ENCODE measurements at regions not wholly inside any gene's neighbourhood (a gene's known extent, or its start where the extent isn't known, plus 50 kb on each side); places are given as distances from the start of the nearest gene placed in this dataset.

DNA sequence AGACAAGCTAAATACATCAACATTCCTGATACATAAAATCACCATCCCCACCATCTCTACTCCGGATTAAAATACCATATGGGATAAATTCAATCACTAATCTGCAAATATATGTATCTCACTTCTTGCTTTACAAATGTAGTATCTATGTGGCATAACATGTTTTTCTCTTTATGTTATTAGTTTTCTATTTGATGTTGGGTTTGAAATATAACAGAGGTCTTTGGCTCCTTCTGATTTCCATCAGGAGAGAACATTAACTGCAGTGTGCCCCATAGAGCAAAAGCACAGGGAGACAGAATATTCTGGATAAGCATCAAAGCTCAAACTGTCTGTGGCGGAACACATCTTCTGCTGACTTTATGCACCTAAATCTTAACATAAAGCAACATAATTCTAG, 547.2 kb upstream of the CDH8 start:
- no peak for DNase-seq

DNA sequence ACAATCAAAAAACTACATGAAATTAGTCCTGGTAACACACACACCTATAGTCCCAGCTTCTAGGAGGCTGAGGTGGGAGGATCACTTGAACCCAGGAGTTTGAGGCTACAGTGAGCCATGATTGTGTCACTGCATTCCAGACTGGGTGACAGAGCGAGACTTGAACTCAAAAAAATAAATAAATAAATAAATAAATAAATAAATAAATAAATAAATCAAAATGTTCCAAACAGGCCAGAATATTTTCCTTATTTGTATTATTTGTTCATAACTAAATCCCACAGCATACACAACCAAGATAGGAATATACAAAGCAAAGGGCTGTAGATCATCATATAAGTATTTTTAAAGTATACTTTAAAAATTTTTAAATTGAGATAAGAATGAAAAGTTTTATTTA, 537.2 kb upstream of the CDH8 start:
- no peak for DNase-seq

DNA sequence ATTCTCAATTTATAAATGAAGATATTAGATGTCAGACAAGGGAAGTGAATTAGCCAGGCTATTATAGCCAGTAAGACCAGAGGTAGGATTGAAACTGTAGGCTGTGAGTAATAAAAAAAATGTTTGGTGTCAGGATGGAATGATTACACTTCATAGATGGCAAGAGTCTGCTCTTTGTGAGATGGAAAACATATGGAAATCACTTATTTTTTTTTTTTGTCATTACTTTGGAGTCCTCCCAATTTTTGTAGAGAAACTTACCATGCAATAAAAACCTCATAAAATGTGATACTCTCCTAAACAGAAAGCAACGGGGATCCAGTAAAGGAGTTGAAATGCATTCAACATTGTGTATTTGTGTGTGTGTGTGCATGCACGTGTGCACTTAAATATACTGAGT, 532.7 kb upstream of the CDH8 start:
- DNase-seq, result no peak

DNA sequence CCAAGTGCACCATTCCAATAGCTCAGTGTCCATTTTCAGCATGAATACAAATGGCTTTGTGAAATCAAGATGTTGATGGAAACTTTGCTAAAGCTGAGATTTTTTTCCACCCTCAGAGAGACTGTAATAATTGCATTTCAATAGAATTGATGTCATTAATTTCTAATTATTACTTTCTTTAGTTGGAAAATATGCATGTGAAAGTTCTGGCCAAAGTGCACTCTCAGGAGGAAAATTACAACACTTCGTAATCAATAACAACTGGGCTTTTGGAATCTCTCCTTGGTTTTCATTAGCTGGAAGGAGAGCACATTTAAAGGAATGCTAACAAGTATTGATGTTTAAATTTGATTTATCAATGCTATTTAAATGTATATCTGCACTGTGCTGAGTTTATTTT, 529.5 kb upstream of the CDH8 start:
- no peak for DNase-seq

DNA sequence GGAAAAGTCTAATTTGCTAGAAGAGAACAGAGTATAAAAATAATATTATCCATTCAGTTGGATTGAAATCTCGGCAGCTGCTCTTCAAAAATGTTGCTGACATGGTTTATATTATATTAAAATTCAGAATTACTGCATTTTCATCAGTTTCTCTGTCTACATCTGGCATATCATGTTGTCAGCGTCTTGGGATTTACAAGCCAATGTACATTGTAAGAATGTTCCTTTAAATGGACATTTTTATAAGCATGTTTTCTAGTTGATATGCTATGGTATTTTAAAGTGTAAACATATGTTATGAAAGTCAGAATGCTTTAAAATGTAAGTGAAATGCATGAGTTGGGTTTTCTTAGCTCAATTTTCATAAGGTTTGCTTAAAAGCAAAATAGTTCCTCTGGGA, 528.1 kb upstream of the CDH8 start:
- DNase-seq, result no peak

DNA sequence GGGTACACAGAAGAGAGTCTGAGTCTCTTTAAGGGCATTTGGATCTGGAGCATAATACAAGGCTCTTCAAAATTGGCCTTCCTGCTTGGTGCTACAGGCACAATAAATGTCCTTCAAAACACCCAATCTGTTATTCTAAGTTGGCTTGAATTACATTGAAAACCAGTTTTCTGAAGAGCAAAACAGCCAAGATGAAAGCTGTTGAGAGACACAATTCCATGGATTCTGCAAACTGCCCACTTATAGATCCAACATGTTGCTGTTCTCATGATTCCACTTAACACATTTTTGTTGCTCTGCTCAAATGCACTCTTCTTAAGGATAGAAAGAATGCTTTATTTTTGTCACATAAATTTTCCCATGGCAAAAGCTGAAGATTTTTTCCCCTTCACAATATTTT, 525.9 kb upstream of the CDH8 start:
- no peak for DNase-seq

DNA sequence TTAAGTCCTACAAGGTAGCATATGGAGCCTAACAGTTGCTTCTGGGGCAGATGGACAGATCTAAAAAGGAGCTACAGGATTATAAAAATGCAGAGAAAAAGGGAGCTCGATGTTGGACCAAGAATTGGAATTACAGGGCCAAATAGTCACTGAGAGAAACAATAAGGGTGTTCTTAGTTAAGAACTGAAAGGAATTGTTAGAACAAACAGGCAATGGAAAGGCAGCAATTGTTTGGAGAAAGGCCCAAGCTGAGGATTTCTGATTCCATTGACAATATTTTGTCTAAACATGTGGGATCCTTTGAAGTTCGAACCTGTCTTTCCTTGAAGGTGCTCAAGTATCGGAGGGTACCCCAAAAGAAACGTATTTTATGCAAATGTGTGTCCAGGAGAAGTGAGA, 513.6 kb upstream of the CDH8 start:
- DNase-seq, result no peak

DNA sequence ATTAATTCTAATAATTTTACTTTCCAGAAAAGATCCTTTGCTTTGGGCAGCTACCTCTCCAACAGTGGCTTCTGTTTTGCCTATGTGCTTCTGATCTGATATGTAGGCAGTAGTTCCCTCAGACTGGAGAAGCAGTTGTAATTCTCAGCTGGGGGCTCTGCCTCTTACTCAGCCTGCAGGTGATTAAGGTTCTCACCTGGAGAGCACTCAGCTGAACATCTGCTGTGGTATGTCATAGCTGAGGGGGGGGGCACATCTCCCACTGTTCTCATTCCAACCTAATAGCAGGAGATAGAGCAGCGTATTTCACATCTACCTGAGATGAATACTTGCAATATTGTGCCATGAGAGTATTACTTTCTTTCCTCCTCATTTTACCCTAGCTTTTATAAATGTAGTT, 511.9 kb upstream of the CDH8 start:
- DNase-seq, result no peak

DNA sequence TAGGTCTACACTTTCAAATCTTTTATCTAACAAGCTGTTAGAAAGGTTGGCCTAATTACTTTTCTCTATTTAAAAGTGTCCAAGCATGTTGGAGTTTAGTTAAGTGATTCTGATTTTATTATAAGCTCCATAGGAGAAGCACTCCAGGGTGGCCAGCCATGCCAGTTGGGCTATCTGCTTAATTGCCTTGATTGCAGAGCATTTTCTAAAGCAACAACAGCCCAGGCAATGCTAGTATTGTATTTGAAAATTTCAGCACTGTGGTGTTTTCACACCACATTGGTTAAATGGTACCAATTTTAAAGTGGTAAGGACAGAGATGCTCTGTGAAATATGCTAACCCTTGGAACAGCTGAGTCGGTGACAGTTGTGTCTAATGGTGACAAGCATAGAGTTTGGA, 510.5 kb upstream of the CDH8 start:
- no peak for DNase-seq

DNA sequence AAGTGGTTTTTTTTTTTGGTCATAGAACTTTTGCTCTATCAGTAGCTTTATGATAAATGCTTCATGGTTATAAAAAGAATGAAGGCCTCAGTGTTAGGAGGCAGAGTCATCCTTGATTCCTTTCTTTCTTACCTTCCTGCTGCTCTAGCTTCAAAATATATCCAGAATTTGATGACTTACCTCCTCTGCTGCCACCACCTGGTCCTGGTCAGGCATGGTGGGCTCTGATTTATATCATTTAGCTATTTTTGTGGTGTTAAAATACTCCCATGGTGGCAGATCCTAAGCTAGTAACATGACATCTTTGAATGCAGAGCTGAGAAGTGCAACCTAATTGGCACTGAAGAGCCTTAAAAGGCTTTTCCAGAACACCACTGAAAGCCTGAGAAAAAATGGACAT, 508.8 kb upstream of the CDH8 start:
- no peak for DNase-seq

DNA sequence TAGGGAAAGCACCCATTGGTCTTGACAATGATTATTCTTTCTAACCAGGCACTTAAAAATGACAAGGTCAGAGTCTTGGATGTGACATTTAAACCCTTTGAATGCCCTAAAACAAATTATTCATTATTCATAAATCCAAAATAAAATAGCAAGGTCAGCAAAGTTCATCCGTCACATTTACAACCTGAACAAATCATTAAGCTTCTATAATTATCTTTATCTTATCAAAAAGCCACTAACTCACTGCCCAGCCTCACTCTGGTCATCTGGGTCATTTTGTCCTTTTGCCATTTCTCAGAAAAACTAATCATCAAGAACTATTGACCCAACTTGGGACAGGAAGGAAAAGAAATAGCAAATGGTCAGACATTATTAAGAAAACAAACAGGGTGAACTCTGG, 507.3 kb upstream of the CDH8 start:
- no peak for DNase-seq

DNA sequence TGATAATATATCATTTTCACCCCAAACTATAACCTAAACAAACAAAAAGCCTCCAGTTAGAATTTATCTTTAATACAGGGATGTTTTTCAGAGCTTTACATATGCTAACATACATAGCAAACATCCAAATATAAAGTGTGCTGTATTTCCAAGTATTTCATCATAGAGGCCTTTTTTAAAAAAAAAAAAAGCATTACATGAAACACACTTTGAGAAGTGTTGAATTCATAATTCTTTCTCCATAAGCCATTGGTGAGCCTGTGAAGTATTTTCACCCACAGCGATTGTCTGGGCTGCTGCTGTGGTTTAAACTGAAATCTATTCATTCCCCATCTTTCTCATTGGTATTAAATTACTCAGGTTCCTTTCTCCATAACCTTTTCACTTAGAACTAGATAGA, 503.4 kb upstream of the CDH8 start:
- no peak for DNase-seq

DNA sequence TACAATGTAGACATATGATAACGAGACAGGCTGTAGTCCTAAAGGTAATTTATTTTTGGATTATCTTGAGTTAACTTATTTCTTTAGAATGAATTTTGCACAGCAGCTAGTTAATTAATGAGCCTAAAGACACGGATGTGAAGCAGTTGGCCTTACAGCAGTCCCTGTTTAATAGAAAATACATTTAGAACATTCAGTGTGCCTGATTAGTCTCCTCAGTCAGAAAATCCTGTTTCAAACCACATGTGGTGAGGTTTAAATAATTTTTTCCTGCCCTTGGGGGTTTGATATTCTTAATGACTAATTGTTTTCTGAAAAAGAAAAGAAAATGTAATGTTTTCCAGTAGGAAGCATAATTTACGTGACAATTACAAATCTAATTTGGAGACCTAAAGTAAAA, 494.2 kb upstream of the CDH8 start:
- DNase-seq, result no peak

DNA sequence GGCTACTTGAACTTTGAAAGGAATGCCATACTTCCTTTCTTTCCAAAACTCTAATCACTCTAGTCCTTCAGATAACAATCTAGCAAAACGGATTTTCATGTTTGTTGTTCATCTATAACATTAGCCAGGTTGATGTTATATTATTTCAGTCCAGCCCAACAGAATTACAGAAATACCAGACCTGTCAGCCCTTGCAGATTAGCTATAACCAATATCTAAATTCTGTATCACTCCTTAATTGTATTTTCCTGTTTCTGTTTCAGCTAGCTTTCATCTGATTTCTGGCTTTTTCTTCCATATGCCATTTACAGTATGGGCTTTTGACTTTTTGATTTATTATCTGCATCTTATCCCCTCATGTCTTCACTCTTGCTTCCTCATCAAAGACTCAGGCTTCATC, 479.8 kb upstream of the CDH8 start:
- no peak for DNase-seq

DNA sequence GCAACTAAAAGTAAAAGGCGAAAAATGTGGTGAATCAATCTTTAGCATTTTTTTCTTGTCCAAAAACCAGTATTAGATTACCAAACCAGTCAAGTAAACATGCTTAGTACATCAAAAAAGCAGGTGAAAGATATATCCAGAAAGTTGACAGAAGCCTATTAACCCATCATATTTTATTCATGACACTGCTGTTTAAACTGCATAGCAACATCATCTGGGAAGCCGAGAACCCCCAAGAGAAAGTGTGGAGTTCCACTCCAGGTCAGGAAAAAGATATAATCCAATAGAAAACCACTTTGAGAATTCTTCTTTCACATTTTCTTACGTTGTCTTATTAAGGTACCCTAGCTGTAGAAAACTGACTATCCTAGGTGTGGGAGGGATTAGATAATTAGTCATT, 466.8 kb upstream of the CDH8 start:
- no peak for DNase-seq

DNA sequence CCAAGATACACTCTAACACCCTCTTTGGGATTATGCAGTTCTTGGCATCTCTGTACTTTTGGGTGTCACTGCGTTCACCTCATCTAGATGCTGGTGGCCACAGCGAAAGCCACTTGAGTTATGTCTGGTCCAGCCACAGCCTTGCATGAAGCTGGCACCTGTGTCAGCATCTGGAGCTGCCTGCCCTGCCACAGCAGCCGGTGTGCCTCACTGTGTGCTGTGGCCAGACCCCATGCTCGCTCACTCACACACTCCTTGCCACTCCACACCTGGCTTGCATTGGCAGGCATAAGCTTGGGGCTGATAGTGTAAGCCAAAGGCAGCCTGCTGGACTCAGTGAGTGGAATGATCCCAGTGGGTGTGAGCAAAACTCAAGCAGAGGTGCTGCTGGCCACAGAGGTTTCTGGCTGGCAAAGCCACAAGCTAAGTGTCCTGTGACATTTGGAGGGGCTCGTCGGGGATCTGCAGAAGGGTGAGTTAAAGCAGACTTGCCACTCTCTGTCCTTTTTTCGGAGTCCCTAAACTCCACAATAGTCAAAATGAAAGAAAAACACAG, 442.7 kb upstream of the CDH8 start:
- no peak for DNase-seq

DNA sequence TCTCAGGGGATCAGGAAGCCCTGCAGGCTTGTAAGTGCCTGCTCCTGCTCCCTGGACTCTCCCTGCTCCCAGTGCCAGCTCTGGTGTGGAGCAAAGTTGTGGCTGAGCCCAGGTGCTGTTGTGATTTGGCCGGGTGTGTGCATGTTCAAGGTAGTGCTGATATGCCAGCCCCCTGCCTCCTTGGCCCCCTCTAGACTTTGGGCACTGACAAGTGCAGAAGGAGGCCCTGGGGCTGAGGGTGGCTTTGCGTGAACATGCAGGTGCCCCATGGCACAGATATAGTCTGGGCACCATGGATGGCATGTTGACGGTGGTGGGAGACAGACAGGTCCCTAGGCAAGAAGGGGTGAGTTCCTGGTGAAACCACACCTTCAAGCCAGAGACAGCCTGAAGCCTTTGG, 441.6 kb upstream of the CDH8 start:
- no peak for DNase-seq

DNA sequence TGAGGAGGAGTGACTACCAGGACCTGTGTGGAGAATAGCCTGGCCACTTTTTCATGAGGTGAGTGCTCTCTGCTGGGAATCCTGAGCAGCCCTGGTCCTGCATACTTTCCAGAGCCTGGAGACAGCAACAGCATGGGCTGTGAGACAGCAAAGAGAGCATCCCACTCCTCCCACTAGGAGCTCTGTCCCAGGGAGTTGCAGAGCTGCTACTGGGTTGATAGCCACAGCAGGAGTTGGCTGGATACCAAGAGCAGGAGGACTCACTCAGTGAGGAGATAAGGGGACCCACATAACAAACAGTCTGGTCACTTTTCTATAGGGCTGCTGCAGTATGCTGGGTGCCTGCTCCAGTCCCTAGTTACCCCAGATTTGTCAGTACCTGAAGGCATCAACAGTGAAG, 439.3 kb upstream of the CDH8 start:
- no peak for DNase-seq

DNA sequence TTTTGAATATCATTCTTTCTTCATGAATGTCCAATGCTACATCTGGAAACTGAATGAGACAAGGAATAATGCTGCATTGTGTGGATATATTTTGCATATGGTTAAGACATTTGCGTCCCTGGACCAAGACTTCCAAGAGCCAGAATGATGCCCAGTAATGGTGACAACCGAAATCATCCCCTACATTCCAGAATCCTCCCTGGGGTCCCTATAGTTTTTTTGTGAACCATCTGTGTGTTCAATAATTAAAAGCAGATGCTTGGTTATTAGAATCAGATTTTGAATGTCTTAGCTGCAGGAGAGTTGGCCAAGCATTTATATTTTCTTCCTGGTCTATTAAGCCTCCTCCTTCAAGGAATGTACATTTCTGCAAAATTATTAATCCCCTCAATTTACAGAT, 426.7 kb upstream of the CDH8 start:
- DNase-seq, result no peak

DNA sequence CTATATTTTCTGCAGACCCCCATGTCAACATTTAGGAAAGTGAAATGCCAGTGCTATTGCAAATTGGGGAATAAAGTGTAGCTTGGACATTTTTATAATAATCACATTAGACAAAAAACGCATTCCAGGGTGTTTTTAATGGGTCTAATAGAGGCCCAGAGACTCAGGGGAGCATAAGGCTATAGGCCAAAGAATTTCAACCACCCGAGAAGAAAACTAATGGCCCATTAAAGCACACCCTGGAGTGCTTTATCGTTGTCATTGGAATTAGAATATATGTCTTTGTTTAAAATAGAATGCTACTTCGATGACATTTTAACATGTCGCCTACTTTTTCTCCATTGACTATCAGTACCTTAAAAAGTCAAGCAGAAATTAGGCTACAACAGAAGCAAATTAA, 414.1 kb upstream of the CDH8 start:
- no peak for DNase-seq

DNA sequence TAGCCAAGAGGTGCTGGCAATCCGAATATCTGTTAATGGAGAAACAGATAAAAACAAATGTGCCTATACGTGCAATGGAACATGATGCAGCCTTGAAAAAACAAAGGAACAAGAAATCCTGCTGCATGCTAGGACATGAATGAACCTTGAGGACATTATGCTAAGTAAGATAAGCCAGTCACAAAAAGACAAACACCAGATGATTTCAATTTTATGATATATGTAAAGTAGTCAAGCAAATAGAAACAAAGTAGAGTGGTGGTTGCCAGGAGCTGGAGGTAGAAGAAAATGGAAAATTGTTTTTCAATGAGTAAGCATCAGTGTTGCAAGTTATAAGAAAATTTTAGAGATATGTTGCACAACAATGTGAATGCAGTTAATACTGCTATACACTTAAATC, 409.7 kb upstream of the CDH8 start:
- no peak for DNase-seq

DNA sequence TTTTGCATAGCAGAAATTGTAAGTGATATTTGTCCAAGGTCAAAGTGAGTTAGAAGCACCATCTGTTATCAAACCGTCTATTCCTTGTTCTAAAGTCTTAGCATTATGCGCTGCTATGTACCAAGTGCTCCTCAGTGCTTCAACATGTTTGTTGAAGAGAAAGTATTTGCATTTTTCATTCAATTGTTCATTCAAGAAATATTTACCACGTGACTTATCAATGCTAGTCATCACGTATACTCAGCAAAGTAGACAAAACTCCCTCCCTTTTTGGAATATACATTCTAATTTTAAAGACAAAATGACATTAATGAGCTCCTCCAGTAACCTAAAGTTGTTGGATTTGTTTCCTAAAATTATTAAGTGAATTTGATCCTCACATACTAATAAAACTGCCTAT, 388.0 kb upstream of the CDH8 start:
- no peak for DNase-seq

DNA sequence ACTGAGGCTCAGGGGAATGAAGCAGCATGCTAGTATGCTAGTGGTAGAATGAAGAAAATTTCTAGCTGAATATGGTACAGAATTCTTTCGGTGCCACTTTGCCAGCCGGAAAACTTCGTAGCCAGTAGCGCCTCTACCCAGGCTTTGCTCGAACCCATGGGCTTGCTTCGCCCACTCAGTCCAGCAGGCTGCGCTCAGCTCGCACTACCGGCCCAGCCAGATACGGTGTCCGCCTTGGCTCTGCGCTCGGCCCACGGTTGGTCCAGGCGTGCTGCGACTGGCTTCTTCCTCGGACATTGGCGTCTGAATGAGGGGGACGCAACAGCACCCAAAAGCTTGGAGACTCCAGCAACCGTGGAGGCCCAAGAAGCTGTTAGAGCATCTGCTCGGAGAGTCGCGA, 372.5 kb upstream of the CDH8 start:
- DNase-seq, result no peak

DNA sequence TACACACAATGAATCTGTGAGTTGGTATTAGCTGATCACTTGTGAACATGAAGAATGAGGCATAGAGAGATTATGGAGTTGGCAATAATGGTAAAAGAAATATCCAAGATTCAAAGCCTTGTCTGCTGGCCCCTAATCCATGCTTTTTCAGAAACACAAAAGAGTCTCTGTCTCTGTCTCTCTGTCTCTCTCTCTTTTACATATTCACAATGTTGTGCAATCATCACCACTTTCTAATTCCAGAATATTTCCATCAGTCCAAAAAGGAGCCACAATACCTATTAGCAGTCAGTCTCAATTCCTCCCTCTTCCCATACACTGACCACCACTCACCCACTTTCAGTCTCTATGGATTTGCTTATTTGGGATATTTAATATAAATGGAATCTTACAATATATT, 370.1 kb upstream of the CDH8 start:
- DNase-seq, result no peak

DNA sequence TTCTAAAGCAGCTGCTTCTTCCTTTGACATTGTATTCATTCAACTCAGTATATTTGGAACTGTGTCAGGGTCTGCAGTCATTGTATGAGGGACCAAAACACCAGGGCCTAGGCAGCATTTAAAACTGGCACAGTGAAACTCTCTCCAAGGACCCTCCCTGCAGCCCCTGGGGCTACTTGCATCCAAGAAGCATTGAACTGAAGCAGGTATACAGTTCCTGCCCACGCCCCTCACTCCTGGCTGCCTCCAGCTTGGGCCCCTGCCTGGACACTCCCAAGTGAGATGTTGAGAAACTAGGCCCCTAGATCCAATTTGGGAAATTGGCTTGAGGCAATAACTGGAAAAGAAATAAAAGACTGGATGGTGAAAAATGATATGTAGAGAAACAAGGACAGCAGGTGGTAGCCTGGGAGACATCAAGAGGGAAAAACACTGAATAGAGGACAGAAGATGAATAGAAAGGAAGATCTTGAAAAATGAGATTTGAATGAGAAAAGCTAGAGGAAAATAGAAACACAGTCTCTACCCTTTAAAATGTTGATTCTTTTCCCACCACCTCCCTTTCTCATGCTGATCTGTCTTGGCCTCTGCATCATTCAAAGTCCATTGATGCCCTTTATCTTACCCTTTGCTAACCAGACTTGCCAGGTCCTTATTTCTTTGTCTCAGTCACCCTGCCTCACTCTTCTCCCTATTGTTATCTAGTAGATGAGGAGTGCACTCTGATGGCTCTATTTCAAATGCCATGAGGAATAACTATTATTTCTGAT, 368.8 kb upstream of the CDH8 start:
- no peak for DNase-seq
